Stimulated activated naive CD4-positive, alpha-beta T cell treated with Interleukin-2 at 50 U/mL for 16 hours (primary cell): ENCODE measurements at regions not wholly inside any gene's neighbourhood (a gene's known extent, or its start where the extent isn't known, plus 50 kb on each side); places are given as distances from the start of the nearest gene placed in this dataset.
A peak's percentile ranks its signal among the peaks of the same experiment; 100 is the strongest.

ENCODE experiments used
- DNase-seq: peaks from one replicate; lab custom pipeline; 2025; lab: John Stamatoyannopoulos, UW

- DNase-seq = no peak
Observed at GRCh38 chr10:31754803-31755624, 173.6 kb downstream of the ARHGAP12 start.

- DNase-seq = no peak
Observed at GRCh38 chr10:31753681-31754080, 174.9 kb downstream of the ARHGAP12 start.

GRCh38 chr10:31752170-31752569 lies 176.5 kb downstream of the ARHGAP12 start:
- DNase-seq = no peak

GRCh38 chr10:31751738-31752080 lies 176.9 kb downstream of the ARHGAP12 start:
- no peak for DNase-seq

- no peak for DNase-seq
Observed at GRCh38 chr10:31751051-31751737, 177.4 kb downstream of the ARHGAP12 start.

- no peak for DNase-seq
Observed at GRCh38 chr10:31749981-31750840, 178.4 kb downstream of the ARHGAP12 start.

GRCh38 chr10:31749301-31749700 lies 179.3 kb downstream of the ARHGAP12 start:
- no peak for DNase-seq

GRCh38 chr10:31745612-31746376 lies 182.8 kb downstream of the ARHGAP12 start:
- DNase-seq = peak; percentile 44

- DNase-seq = no peak
Observed at GRCh38 chr10:31744025-31744424, 184.6 kb downstream of the ARHGAP12 start.

- no peak for DNase-seq
Observed at GRCh38 chr10:31742255-31742654, 186.4 kb downstream of the ARHGAP12 start.

GRCh38 chr10:31741473-31741872 lies 187.2 kb downstream of the ARHGAP12 start:
- DNase-seq = no peak

- no peak for DNase-seq
Observed at GRCh38 chr10:31739711-31740110, 188.9 kb downstream of the ARHGAP12 start.

GRCh38 chr10:31739146-31739545 lies 189.5 kb downstream of the ARHGAP12 start:
- no peak for DNase-seq

- no peak for DNase-seq
Observed at GRCh38 chr10:31731711-31732110, 196.9 kb downstream of the ARHGAP12 start.

GRCh38 chr10:31730776-31731175 lies 197.9 kb downstream of the ARHGAP12 start:
- no peak for DNase-seq

- DNase-seq = no peak
Observed at GRCh38 chr10:31728698-31729224, 199.9 kb downstream of the ARHGAP12 start.

- DNase-seq = no peak
Observed at GRCh38 chr10:31725436-31725835, 203.2 kb downstream of the ARHGAP12 start.

GRCh38 chr10:31724296-31724695 lies 204.3 kb downstream of the ARHGAP12 start:
- DNase-seq = no peak

GRCh38 chr10:31723106-31723750 lies 205.4 kb downstream of the ARHGAP12 start:
- DNase-seq = no peak

GRCh38 chr10:31721096-31721495 lies 207.5 kb downstream of the ARHGAP12 start:
- DNase-seq = no peak

GRCh38 chr10:31720546-31720945 lies 208.1 kb downstream of the ARHGAP12 start:
- no peak for DNase-seq
